HG03139 (cell line): ENCODE measurements at regions not wholly inside any gene's neighbourhood (a gene's known extent, or its start where the extent isn't known, plus 50 kb on each side); places are given as distances from the start of the nearest gene placed in this dataset.

ENCODE experiments used
- ATAC-seq: cut with Tn5 transposase; IDR thresholded peaks from one replicate; pipeline ENCODE4 v1.9.1; 2021; ENCODE audit not compliant: unreplicated experiment

DNA sequence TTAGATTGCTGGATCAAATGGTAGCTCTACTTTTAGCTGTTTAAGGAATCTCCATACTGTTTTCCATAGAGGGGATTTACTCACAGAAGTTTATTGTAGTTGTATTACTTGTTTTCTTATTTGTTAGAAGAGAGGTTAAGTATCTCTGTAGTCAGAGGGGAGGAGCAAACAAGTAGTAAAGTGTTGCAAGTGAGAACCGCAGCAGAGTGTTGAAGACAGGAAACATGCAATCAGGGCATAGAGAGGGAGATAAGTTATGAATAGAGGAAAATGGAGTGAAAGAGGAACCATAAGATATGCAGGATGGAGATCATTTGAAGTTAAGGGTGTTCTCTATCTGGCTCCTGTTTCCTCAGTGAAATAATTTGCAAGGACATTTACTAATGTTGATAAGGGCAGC, 331.4 kb upstream of the TMEM229A start:
- ATAC-seq: no peak

DNA sequence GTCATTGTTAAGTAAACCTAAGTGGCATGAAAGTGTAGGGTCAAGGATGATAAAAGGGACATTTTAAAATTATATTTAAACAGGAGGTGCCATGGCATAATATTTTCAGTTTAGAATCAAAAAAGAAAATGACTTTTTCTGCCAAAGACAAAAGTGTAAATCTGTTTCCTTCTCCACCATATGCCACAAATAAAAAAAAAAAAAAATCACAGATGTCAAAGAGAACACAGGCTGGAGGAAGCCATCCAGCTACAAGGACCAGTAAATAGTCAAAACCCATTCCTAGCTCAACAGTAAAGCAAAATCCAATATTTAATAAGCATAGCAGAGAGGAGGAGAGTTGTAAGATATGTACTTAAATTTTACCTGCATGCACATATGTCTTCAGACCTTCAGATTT, 321.3 kb upstream of the TMEM229A start:
- no peak for ATAC-seq

DNA sequence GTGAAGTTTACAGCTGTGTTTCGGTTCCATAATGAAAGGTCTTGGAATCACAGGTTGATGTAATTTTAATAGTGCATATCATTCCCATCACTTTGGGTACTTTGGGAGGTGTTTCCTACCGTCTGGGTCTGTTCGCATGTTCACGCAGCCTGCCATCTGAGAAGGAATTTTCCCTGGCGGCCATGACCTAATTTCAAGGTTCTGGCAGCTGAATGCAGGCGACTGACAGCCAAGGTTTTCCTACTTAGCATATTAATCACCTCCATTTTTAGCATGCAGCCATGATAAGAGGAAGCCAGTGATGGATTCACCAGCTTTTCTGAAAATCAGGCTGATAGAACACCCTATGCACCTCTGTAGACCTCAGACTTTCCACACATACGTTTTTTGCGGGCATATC, 319.1 kb upstream of the TMEM229A start:
- no peak for ATAC-seq

DNA sequence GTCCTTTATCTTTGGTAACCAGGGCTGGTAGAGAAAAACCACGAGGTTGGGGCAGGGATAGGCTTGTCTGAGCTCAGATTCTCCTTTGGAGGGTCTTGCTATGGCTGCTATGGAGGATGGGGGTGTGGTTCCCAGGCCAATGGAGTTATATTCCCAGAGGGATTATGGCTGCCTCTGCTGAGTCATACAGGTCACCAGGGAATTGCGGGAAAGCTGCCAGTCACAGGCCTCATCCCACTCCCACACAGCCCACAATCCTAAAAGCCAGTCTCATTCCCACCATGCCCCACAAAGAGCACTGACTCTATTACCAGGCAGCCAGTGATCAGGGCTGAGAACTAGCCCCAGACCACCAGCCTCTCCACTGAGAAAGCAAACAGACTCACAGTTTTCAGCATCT, 316.6 kb upstream of the TMEM229A start:
- ATAC-seq: no peak

DNA sequence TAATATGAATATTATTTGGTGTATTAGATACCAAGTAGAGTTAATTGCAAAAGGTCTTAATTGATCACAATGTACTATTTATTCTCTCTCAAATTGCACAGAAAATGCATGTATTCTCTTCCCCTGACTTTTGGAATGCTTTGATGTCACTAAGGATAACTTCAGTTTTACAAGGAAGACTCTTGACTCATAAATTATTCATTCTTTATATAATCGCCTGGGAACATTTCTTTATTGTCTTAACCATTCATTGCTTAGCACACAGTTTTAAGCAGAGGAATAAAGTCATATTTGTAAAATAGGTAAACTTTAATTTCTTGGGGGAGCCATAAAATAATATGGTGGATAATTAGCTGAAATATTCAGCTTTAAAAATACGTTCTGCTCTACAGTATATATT, 306.0 kb upstream of the TMEM229A start:
- no peak for ATAC-seq

DNA sequence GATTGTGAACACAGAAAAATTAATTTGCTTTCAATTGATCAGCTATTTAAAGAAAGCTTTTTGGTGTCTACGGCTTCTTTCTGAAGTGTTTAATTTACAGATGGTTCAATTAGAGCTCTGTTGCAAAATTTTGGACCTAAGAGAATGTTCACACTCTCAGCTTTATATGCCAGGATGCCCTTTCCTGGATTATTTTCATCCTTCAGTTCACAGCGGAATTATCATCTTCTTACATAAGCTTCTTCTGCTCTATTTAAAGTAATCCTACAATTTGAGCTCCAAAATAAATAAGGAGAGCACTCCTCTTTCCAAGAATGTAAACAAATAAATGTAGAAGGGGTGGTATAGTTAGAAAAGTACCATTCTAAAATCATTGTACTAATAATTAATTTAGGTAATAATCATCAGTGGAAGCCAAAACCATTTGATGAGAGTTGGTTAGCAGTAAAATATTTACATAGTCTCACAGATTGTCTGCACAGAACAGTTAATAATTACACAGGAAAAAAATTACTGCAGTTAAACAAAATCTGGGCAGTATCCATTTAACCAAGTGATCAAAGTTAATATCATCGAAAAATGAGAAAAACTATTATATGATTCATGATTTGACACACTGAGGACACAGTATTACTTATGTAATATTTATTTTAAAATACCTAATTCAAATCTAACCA, 298.0 kb upstream of the TMEM229A start:
- ATAC-seq: no peak

DNA sequence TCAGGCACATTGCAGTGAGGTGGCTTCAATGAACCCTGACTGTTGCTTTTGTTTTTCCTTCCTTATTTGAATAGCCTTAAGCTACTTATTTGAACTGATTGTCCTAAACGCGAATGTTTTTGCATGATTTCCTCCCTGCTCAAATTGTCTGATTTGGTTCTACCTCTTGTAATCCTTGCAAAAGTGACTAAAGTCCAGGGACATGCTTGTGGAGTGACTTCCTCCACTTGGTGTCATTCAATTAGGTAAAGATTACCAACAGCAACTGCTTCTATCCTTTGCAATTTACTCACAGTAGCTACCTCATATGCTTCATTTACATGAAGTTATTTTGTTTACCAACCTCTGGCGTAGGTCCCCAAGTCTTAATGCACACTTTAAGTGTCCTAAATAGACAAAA, 295.9 kb upstream of the TMEM229A start:
- no peak for ATAC-seq

DNA sequence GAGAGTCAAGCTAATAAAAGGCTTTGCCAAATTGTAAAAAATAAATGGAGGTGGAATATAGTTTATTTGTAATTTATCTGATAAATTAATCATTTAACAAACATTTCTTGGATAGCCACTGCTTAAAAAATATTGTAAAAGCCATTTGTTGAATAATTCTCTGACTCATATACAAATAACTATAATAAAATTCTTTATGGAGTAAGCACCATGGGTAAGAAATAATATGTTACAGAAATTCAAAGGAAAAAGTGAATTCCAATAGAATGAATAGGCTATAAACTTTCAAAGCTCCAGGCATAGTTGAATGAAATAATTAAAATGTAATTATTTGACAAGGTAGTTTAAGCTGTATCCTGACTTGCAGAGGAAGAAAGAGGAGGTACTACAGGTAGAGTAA, 291.4 kb upstream of the TMEM229A start:
- ATAC-seq: no peak

DNA sequence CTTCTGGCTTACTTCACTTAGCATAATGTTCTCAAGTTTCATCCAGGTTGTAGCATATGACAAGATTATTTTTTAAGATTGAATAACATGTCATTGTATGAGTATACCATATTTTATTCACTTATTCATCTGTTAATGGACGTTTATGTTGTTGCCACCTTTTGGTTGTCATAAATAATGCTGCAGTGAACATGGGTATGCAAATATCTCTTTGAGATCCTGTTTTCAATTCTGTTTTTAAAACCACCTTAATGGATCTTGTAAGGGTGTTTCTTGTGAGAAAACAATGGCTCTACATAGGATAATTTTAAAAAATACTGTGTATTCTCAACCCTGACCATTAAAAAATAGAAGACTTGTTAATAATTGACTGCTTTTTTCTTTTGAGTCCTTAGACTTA, 290.7 kb upstream of the TMEM229A start:
- no peak for ATAC-seq

DNA sequence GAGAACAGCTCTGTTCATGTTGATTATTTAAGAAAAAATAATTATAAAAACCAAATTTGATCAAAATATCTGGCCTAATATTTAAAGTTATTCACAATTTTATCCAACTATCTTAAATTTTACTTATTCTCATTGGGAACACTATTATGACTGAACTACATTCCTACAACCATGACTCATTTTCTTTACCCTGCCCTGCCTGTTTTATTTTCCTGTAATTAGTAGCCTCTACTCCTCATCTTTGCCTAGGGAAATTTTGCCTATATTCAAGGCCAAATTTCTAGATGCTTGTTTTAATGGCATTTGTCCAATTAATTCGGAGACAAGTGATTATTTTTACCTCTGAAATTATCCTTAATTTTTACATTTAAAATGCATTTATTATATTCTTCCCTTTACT, 289.7 kb upstream of the TMEM229A start:
- ATAC-seq: no peak

DNA sequence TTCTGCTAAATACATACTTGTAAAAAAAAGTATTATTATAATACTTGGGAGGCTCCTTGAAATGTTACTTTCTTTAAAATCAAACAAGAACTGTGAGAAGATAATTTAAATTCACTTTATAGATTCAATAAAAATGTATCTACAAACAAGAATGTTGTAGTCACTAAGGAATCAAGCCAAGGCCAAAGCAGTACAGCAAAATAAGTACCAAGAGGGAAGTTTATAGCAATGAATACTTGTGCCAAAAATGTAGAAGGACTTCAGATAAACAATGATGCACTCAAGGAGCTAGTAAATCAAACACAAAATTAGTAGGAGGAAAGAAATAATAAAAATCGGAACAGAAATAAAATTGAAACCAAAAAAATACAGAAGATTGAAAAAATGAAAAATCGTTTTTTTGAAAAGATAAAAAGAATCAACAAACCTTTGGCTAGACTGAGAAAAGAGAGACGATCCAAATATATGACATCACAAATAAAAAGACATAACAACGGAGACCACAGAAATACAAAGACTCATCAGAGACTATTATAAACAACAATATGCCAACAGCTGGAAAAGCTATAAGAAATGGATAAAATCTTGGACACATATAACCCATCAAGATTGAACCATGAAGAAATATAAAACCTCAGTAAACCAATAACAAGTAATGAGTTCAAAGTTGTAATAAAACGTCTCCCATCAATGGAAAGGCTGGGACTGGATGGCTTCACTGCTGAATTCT, 286.0 kb upstream of the TMEM229A start:
- no peak for ATAC-seq

DNA sequence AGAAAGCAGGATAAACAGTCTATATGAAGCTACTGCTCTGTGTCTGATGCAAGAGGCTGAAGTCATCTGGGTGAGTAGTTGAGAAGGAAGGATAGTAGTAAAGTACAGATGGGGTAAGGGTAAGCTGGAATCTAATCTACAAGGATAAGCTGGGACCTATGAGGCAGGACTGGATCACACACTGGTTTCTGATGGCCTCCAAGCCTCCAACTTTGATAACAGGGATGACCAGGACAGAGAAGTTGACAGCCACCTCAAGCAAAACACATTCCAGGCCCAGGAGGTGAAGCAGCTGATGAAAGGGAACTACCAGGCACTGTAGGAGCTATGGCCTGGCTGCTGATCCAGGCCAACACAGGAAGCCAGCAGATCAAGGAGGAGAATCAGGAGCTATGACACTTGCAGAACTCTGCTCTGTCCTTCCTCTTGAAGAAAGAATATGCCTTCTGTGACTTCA, 278.1 kb upstream of the TMEM229A start:
- no peak for ATAC-seq

DNA sequence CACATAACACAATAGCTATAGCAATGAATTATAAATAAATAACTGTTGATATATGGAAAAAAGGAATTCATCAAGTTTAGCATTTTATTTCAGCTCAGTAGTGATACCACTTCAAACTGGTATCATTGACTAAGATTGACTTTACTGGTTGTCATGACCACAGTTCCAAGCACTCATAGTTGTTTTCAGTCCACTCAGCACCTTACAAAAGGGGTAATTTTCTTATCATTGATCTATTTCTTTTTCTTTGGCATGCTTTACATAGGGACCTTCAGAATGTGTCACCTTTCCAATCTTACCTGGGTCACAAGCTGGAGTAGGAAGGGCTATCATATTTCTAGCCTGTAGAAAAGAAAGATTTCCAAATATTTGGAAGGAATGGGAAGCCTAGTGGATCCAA, 275.5 kb upstream of the TMEM229A start:
- no peak for ATAC-seq

DNA sequence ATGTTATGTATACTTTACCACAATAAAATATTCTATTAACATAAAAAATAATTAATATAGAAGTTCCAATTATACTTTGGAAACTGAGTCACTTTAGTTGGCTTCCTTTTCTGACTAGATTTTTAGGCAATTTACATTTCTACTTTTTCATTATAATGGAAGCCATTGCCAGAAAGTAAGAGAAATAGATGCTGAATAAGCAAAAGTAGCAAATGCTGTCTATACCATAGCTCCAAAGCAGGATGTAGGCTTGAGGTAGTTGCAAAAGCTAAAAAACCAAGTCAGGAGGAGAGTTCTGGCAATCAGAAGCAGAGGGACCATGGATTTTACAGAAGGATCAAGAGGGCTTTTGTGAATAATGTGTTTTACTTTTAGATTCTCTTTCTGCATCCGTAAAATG, 262.4 kb upstream of the TMEM229A start:
- ATAC-seq: no peak

DNA sequence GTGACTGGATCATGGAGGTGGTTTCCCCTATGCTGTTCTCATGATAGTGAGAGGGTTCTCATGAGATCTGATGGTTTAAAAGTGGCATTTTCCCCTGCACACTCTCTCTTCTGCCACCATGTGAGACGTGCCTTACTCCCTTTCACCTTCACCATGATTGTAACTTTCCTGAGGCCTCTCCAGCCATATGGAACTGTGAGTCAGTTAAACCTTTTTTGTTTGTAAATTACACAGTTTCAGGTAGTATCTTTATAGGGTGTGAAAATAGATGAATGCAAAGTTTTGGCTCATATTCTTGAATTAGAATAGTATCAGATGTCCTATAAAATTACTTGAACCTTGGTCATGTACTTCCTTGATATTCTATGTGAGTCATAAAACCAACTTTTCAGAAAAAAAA, 252.1 kb upstream of the TMEM229A start:
- no peak for ATAC-seq

DNA sequence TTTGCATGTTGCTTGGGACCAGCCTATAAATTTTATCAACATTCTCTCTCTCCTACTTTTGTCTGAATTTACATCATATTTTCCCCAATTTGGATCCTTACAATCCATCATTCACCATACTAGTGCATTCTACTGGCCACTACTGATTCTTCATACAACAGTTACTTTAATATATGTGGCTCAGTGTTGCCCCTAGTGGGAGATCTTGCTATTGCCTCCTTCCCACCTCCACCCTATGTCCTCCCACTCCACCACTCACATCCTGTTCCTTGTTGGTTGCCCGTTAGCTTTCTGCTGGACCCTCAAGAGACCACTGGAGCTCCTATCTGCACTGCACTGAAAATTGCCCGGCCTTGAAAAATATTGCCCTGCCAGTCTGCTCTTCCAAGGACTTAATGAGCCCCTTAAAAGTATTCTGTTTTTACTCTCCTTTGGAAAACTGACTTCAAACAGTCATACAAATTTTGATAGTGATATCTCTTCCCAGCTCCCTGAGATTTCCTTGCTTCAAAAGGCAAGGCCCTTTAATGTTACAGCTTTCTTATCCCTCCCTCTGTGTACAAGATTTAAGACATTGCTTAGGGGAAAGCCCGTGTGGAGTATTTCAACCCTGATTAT, 243.2 kb upstream of the TMEM229A start:
- ATAC-seq: peak; percentile 92

DNA sequence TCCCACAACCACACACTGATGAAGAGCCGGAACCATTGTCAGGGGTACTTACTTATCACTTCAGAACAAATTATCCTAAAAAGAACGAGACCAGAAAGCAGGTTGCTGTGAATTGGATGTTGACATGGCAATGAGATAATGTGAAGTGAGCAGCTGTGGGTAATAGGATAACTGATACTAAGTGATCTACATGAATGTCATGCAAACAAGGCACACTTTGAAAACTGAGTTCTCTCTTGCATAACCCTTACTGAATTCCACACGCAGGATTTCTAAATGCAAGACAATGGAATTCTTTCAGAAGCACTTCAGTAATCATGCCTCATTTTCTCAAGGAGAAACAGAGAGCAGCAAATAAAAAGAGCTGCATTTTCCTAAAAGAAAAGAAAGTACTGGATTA, 242.5 kb upstream of the TMEM229A start:
- ATAC-seq: no peak

DNA sequence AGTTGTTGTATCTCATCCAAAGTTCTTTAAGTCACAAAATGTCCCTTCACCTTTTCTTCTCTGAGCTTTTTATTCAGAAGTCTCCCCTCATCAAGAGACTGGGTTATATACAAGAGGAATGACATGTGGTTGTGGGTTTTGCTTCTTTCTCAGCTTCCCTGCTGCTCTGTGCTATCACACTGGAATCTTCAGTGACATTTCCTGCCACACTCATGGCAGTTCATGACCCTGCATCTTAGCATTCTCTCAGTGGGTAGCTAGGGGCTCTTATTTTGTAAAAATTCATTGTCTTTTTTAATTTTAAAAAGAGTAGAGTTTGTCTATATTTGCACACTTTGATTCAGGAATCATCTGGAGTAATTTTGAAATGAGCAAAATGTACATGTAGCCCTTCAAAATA, 236.9 kb upstream of the TMEM229A start:
- no peak for ATAC-seq

DNA sequence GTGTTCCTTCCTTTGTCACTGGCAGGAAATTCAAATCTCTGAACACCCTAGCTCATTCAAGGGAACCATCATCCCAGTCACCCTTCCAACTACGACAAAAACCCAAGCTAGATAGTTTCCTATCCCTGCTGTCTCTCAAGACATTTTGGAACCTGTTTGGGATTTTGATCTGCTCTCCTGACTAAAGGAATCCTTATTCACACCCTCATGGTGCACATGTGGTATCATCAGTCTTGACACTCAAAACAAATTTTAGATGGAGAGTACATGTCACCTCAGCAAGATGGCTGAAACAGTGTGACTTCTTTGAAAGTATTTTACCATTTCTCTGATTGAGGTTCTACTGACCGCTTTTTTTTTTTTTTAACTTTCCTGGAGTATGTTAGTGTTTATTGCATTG, 234.3 kb upstream of the TMEM229A start:
- no peak for ATAC-seq

DNA sequence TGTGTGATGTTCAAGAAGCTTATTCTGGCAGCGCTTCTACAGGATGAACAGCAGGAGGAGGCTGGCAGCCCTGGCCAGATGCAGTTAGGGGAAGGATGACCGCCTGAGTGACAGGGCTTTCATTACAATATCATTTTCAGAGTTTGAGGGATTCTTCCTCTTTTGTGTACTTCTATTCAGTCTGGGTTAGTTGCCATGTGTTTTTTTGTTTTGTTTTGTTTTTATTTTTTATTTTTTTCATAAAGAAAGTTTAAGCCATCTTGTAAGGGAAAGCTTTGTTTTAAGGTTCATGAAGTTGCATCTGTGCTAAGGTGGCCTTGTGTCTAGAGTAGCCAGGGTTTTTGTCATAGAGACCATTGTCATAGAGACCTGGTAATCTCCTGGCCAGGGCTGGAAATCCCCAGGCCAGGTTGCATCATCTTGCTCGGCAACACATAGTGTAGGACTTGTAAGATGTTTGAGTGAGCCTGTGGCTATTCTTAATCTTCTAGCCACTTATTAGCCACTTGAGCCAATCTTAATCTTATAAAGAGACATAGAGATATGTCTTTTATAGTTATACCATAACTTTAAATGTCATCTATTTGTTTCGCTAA, 230.5 kb upstream of the TMEM229A start:
- peak; percentile 84 for ATAC-seq

DNA sequence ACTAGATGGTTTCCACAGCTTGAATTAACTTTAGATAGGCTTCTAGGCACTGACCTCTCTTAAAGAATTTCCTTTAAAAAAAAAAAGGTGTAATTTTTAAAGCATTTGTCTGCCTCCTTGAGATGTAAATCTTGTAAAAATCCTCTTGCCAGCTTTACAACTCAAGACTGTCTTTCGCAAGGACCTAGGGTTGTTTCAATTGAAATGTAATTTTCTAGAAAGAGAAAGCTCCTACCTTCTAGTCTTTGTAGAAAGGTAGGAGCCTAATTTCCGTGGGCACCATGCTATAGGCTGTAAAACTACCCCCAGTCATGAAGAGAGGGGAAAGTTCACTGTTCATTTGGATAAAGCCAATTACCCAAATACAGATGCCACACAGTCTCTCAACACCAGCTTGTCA, 228.8 kb upstream of the TMEM229A start:
- no peak for ATAC-seq
